ENCODE measurements at regions not wholly inside any gene's neighbourhood (a gene's known extent, or its start where the extent isn't known, plus 50 kb on each side); places are given as distances from the start of the nearest gene placed in this dataset.

DNA sequence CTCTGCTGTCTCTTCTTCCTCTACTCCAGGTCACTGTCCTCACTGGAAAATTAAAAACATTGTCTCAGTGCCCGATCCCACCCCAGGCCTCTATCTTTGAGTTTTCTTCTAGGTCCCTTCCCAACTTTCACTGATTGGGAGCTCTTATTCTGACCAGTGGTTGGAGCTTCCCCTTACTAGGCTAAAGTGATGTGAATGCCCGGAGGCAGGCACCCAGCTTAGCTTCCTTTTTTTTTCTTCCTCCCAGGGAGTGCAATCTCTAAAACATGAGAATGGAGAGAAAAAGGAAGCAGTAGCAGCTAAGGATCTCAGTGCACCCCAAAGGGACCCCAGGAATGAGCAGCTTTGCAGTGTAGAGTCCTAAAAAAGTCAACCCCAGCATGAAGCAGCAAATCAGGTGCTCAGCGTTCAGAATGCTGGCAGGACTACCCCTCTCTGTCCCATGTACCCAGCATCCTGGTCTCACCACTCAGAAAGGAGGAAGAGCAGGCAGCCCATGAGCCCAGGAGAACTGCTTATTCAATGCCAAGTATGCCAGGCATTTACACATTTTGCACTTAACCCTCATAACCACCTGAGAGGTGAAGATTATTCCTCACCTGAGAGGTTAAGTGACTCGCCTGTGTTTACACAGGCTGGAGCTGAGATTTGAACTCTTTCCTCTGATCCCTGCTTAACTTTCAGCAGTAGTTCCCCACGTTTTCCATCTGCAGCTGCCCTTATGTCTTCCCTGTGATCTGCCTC is 146.2 kb upstream of the PWP1 start:
- DNase-seq, result no peak

- DNase-seq, result no peak
Observed at GRCh38 chr12:107541001-107541705, 144.4 kb upstream of the PWP1 start.

- DNase-seq, result no peak
Observed at GRCh38 chr12:107543416-107543815, 142.2 kb upstream of the PWP1 start.

DNA sequence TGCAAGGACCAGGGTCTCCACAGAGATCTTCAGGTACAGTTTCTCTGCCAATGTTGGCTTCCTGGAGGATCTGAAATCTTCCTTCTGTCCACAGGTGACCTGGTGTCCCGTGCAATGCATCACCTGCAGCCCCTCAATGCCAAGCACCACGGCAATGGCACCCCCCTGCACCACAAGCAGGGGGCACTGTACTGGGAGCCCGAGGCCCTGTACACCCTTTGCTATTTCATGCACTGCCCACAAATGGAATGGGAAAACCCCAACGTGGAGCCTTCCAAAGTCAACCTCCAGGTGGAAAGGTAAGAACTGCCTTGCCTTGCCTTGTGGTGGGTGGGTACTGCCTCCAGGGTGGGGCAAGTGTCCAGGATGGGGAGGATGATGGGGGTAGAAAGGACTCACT is 141.8 kb upstream of the PWP1 start:
- DNase-seq, result no peak

- DNase-seq, result no peak
Observed at GRCh38 chr12:107544937-107545336, 140.7 kb upstream of the PWP1 start.

GRCh38 chr12:107545737-107546353 is 139.8 kb upstream of the PWP1 start:
- DNase-seq, result no peak

GRCh38 chr12:107547389-107547788 is 138.2 kb upstream of the PWP1 start:
- no peak for DNase-seq

- DNase-seq, result no peak
Observed at GRCh38 chr12:107549651-107550480, 135.7 kb upstream of the PWP1 start.

DNA sequence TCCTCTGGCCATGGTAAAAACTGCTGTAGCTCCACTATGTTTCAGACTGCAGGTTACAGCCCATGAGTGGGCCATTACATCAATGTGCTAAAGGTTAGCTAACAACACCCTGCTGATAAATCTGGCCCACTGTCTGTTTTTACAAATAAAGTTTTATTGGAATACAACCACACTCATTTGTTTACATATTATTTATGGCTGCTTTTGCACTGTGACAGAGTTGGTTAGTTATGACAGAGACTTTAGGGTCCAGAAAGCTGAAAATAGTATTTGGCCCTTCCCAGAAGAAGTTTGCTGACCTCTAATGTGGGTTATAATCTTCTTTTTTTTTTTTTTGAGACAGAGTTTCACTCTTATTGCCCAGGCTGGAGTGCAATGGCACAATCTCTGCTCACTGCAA is 134.2 kb upstream of the PWP1 start:
- DNase-seq, result no peak

GRCh38 chr12:107552263-107552662 is 133.3 kb upstream of the PWP1 start:
- DNase-seq, result no peak

DNA sequence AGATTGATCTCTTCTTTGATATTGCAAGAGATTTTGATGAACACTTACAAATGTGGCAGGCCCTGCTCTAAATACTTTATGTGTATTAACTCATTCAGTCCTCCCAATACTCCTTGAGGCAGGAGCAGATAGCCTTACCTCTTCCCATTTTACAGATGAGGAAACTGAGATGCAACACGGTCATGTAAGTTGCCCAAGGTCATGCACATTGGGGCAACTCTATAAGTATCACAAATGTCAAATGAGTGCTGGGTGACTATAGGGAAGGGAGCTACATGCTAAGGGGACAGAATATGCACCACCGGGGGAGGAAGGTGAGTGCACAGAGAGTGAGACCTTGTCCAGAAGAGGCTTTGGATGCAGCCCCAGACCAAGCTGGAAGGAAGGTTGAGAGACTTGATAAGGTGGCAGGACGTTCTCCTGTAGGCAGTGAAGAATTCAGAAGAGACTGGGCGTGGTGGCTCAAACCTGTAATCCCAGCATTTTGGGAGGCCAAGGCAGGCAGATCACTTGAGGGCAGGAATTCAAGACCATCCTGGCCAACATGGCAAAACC is 132.3 kb upstream of the PWP1 start:
- DNase-seq, result no peak

- no peak for DNase-seq
Observed at GRCh38 chr12:107554941-107555340, 130.7 kb upstream of the PWP1 start.

GRCh38 chr12:107557026-107557425 is 128.6 kb upstream of the PWP1 start:
- no peak for DNase-seq

DNA sequence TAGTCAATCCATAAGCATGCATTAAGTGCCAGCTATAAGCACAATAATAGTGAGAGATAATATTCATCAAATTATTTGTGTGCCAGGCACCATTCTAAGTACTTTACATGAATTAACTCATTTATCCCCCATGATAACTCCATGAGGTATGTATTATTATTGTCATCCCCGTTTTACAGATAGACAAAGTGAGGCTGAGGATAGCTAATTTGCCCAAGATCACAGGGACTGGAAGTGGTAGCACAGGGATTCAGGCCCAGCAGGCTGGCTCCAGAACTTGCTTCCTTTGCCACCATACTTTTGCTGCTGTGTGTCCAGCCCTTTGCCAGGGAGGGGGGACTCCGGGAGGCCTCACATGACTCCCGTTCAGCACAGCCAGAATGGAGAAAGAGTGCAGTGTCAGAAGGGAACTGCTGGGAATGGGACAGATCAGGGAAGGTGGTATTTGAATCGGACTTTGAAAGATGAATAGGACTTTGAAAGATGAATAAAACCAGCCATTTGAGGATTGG is 128.0 kb upstream of the PWP1 start:
- no peak for DNase-seq

DNA sequence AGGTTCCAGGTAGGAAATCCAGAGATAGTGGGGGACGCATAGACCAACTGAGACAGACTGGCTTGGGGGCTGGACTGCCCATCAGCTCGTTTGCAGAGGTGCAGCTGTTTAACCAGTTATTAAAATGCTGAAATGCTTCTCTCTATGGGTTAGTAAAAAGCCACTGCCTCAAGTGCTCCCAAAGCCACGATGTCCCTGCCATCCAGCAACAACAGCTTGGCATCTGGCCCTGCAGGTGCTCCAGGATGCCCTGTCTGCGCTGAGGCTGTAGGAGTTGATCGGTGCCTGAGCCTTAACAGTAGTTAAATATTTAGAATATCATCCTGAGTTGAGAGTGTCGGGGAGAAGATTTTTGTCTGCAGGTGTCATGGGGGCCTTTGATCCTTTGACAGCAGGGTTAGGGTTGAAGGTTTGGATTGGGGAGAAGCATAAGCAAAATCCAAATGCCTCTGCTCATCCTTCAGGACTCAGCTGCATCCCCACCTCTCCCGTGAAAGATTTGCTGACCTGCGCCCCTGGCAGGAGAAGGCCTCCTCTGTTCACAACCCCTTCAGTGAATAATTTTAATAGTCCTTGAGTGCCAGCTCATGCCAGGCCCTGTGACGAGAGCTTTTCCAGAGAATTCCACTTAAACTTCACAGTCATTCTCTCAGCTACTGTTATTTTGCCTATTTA is 127.3 kb upstream of the PWP1 start:
- no peak for DNase-seq

GRCh38 chr12:107558816-107559382 is 126.7 kb upstream of the PWP1 start:
- no peak for DNase-seq

DNA sequence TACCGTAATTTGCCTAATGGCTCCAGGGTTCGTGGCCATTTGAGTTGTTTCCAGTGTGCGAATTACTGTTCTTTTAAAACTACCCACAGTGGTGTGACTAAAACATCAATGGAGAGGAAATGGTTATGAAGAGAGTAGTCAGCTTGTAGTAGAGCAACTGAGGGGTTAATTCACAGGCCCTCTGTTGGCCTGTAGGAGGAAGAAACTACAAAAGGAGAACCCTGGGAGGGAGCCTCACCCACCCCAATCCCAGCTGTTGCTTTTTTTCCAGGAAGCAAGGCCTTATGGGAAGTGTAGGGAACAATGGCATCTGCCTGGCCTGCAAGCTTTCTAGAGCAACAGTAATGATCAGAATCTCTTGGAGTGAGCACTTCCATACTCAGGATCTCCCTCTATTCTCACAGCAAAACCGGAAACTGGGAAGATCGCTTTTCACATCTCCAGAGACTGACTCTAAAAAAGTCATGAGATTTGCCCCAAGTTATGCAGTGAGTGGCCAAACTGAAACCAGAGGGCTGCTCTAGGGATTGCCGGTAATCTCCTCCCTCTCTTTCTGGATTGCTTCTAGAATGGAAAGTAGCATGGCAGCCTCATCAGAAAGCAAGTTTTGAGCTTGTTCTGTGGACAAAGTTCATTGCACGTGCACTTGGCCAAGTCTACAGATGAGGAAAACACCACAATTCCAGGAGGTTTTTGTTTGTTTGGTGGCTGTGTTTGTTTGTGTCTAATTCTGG is 125.3 kb upstream of the PWP1 start:
- no peak for DNase-seq

DNA sequence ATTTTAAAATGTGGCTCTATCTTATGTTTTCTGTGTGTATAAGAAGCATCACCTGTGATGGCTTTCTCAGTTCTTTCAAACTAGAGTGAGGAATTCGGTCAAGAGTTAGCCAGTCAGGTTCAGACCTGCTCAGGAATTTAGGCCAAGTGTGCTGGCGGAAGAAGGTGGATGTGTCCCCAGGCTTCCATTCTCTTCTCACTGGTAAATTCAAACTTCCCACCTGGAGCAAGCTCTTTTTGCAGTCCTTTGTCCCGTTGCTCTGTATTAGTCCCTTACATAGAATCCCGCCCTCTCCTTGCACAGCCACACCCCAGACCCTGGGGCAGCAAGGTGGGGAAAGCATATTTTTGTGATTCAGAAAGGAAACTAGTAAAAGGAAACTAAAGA is 124.7 kb upstream of the PWP1 start:
- no peak for DNase-seq

DNA sequence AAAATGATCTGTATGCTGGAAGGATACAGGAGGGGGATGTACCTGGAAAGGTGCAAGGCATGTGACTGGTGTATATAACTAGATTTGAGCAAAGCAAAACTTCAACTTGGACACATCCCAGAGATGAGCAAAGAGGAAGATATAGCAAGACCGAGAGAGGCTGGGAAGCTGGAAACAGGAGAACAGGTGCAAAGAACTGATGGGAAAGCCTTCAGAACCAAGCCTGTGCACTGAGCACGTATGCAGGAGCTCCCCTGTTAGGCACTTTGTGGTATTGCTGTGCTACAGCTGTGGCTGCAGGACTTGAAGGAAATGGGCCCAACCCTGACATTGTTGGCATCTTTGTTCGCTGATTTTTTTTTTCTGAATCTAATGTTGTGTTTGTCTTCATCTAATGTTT is 120.7 kb upstream of the PWP1 start:
- no peak for DNase-seq

GRCh38 chr12:107565551-107565950 is 120.0 kb upstream of the PWP1 start:
- no peak for DNase-seq

Data from activated naive CD4-positive, alpha-beta T cell (primary cell).